ENCODE measurements at regions not wholly inside any gene's neighbourhood (a gene's known extent, or its start where the extent isn't known, plus 50 kb on each side); places are given as distances from the start of the nearest gene placed in this dataset.
"Not testable (repeated sequence)": the region's sequence is repeated elsewhere in the genome, so short reads cannot be mapped to it uniquely, and the experiment has no call there.

- H3K27me3 ChIP-seq (ENCODE audit: control insufficient read depth, insufficient read depth, low read length): no peaks in the 10 kb centered on the region
- ChIA-PET CTCF (no interaction called here), POLR2A (no interaction called here)
- no peaks in the 10 kb centered on the region for H3K36me3 ChIP-seq (ENCODE audit: control insufficient read depth, insufficient read depth, low read length)
- no peak for TF ChIP-seq CTCF (IDR thresholded peaks at IDR 0.05; ENCODE audit: insufficient read depth, low read depth, low read length)
- no peak overlapping the region for H3K4me3 ChIP-seq (ENCODE audit: low read depth, low read length)
- DNase-seq (ENCODE audit: low read depth): no peak
Observed at GRCh38 chr11:24249921-24250320, 246.9 kb upstream of the LUZP2 start.

- Histone ChIP-seq H3K27me3 (ENCODE audit: control insufficient read depth, insufficient read depth, low read length) (no peaks in the 10 kb centered on the region), H3K36me3 (ENCODE audit: control insufficient read depth, insufficient read depth, low read length) (no peaks in the 10 kb centered on the region), H3K4me3 (ENCODE audit: low read depth, low read length) (no peak overlapping the region)
- TF ChIP-seq CTCF (IDR thresholded peaks at IDR 0.05; ENCODE audit: insufficient read depth, low read depth, low read length): no peak
- ChIA-PET CTCF (no interaction called here), POLR2A (no interaction called here)
- no peak for DNase-seq (ENCODE audit: low read depth)
Observed at GRCh38 chr11:24253237-24253760, 243.6 kb upstream of the LUZP2 start.

GRCh38 chr11:24264868-24265267, 232.0 kb upstream of the LUZP2 start:
- Histone ChIP-seq H3K27me3 (ENCODE audit: control insufficient read depth, insufficient read depth, low read length) (no peaks in the 10 kb centered on the region), H3K4me3 (ENCODE audit: low read depth, low read length) (no peak overlapping the region), H3K36me3 (ENCODE audit: control insufficient read depth, insufficient read depth, low read length) (no peaks in the 10 kb centered on the region)
- TF ChIP-seq CTCF (IDR thresholded peaks at IDR 0.05; ENCODE audit: insufficient read depth, low read depth, low read length): no peak
- no peak for DNase-seq (ENCODE audit: low read depth)
- CTCF ChIA-PET: no interaction called here
- POLR2A ChIA-PET: no interaction called here

GRCh38 chr11:24267014-24267413, 229.8 kb upstream of the LUZP2 start:
- DNase-seq (ENCODE audit: low read depth): no peak
- no peak overlapping the region for H3K4me3 ChIP-seq (ENCODE audit: low read depth, low read length)
- H3K36me3 ChIP-seq (ENCODE audit: control insufficient read depth, insufficient read depth, low read length): no peaks in the 10 kb centered on the region
- POLR2A ChIA-PET: no interaction called here
- CTCF ChIA-PET: no interaction called here
- no peaks in the 10 kb centered on the region for H3K27me3 ChIP-seq (ENCODE audit: control insufficient read depth, insufficient read depth, low read length)
- TF ChIP-seq CTCF (IDR thresholded peaks at IDR 0.05; ENCODE audit: insufficient read depth, low read depth, low read length): no peak

- DNase-seq (ENCODE audit: low read depth): no peak
- ChIA-PET POLR2A (no interaction called here), CTCF (no interaction called here)
- no peak for TF ChIP-seq CTCF (IDR thresholded peaks at IDR 0.05; ENCODE audit: insufficient read depth, low read depth, low read length)
- Histone ChIP-seq H3K36me3 (ENCODE audit: control insufficient read depth, insufficient read depth, low read length) (no peaks in the 10 kb centered on the region), H3K4me3 (ENCODE audit: low read depth, low read length) (no peak overlapping the region), H3K27me3 (ENCODE audit: control insufficient read depth, insufficient read depth, low read length) (no peaks in the 10 kb centered on the region)
Observed at GRCh38 chr11:24271798-24272197, 225.1 kb upstream of the LUZP2 start.

GRCh38 chr11:24274214-24274781, 222.6 kb upstream of the LUZP2 start:
- POLR2A ChIA-PET; H3K27me3 ChIP-seq (ENCODE audit: control insufficient read depth, insufficient read depth, low read length); H3K4me3 ChIP-seq (ENCODE audit: low read depth, low read length); H3K36me3 ChIP-seq (ENCODE audit: control insufficient read depth, insufficient read depth, low read length); DNase-seq (ENCODE audit: low read depth): not testable (repeated sequence)
- CTCF ChIA-PET: interaction anchor here (0.6 kb wide), 1 partner anchor 8 kb away, joined by 3 read pairs; no protein-coding TSS in a partner anchor
